ENCODE measurements at regions not wholly inside any gene's neighbourhood (a gene's known extent, or its start where the extent isn't known, plus 50 kb on each side); places are given as distances from the start of the nearest gene placed in this dataset.

GRCh38 chr14:98243332-98243731 is 1028.7 kb downstream of the BCL11B start:
- Histone ChIP-seq H3K4me3 (ENCODE audit: low read length in 3 of 3) (no peak overlapping the region), H3K36me3 (ENCODE audit: control insufficient read depth in 3 of 3, insufficient read depth in 3 of 3, low read length in 3 of 3) (no peaks in the 10 kb centered on the region), H3K9ac (ENCODE audit: low read depth in 1 of 3, low read length in 3 of 3) (no peak overlapping the region), H3K27me3 (ENCODE audit: control insufficient read depth in 3 of 3, insufficient read depth in 3 of 3, low read length in 3 of 3) (peaks cover 0 to 15% (median 0%) of the 10 kb centered on the region in 3 donors), H3K4me1 (ENCODE audit: control insufficient read depth in 3 of 3, insufficient read depth in 3 of 3, low read length in 3 of 3) (no peaks in the 10 kb centered on the region), H3K9me3 (ENCODE audit: control insufficient read depth in 3 of 3, low read length in 3 of 3) (no peaks in the 10 kb centered on the region), H3K27ac (ENCODE audit: low read depth, low read length) (no peak overlapping the region)

- H3K27ac ChIP-seq (ENCODE audit: low read depth, low read length): no peak overlapping the region
- H3K27me3 ChIP-seq (ENCODE audit: control insufficient read depth in 3 of 3, insufficient read depth in 3 of 3, low read length in 3 of 3): peaks cover 0 to 15% (median 0%) of the 10 kb centered on the region in 3 donors
- H3K4me3 ChIP-seq (ENCODE audit: low read length in 3 of 3): no peak overlapping the region
- H3K36me3 ChIP-seq (ENCODE audit: control insufficient read depth in 3 of 3, insufficient read depth in 3 of 3, low read length in 3 of 3): no peaks in the 10 kb centered on the region
- no peaks in the 10 kb centered on the region for H3K9me3 ChIP-seq (ENCODE audit: control insufficient read depth in 3 of 3, low read length in 3 of 3)
- no peaks in the 10 kb centered on the region for H3K4me1 ChIP-seq (ENCODE audit: control insufficient read depth in 3 of 3, insufficient read depth in 3 of 3, low read length in 3 of 3)
- no peak overlapping the region for H3K9ac ChIP-seq (ENCODE audit: low read depth in 1 of 3, low read length in 3 of 3)
These were observed 1027.6 kb downstream of the BCL11B start for GRCh38 chr14:98244162-98244948.

- no peak overlapping the region for H3K9ac ChIP-seq (ENCODE audit: low read depth in 1 of 3, low read length in 3 of 3)
- H3K4me1 ChIP-seq (ENCODE audit: control insufficient read depth in 3 of 3, insufficient read depth in 3 of 3, low read length in 3 of 3): no peaks in the 10 kb centered on the region
- peaks cover 0 to 13% (median 0%) of the 10 kb centered on the region in 3 donors for H3K27me3 ChIP-seq (ENCODE audit: control insufficient read depth in 3 of 3, insufficient read depth in 3 of 3, low read length in 3 of 3)
- H3K9me3 ChIP-seq (ENCODE audit: control insufficient read depth in 3 of 3, low read length in 3 of 3): no peaks in the 10 kb centered on the region
- no peak overlapping the region for H3K4me3 ChIP-seq (ENCODE audit: low read length in 3 of 3)
- H3K27ac ChIP-seq (ENCODE audit: low read depth, low read length): no peak overlapping the region
- H3K36me3 ChIP-seq (ENCODE audit: control insufficient read depth in 3 of 3, insufficient read depth in 3 of 3, low read length in 3 of 3): no peaks in the 10 kb centered on the region
These were observed 1026.9 kb downstream of the BCL11B start for GRCh38 chr14:98244966-98245569.

GRCh38 chr14:98249057-98249456 is 1022.9 kb downstream of the BCL11B start:
- no peaks in the 10 kb centered on the region for H3K36me3 ChIP-seq (ENCODE audit: control insufficient read depth in 3 of 3, insufficient read depth in 3 of 3, low read length in 3 of 3)
- H3K9me3 ChIP-seq (ENCODE audit: control insufficient read depth in 3 of 3, low read length in 3 of 3): no peaks in the 10 kb centered on the region
- H3K27me3 ChIP-seq (ENCODE audit: control insufficient read depth in 3 of 3, insufficient read depth in 3 of 3, low read length in 3 of 3): peaks cover 0 to 5% (median 3%) of the 10 kb centered on the region in 3 donors
- H3K27ac ChIP-seq (ENCODE audit: low read depth, low read length): no peak overlapping the region
- no peak overlapping the region for H3K9ac ChIP-seq (ENCODE audit: low read depth in 1 of 3, low read length in 3 of 3)
- no peak overlapping the region for H3K4me3 ChIP-seq (ENCODE audit: low read length in 3 of 3)
- no peaks in the 10 kb centered on the region for H3K4me1 ChIP-seq (ENCODE audit: control insufficient read depth in 3 of 3, insufficient read depth in 3 of 3, low read length in 3 of 3)

GRCh38 chr14:98249476-98249875 is 1022.5 kb downstream of the BCL11B start:
- Histone ChIP-seq H3K36me3 (ENCODE audit: control insufficient read depth in 3 of 3, insufficient read depth in 3 of 3, low read length in 3 of 3) (no peaks in the 10 kb centered on the region), H3K4me1 (ENCODE audit: control insufficient read depth in 3 of 3, insufficient read depth in 3 of 3, low read length in 3 of 3) (no peaks in the 10 kb centered on the region), H3K27me3 (ENCODE audit: control insufficient read depth in 3 of 3, insufficient read depth in 3 of 3, low read length in 3 of 3) (peaks cover 0 to 5% (median 3%) of the 10 kb centered on the region in 3 donors), H3K27ac (ENCODE audit: low read depth, low read length) (no peak overlapping the region), H3K9ac (ENCODE audit: low read depth in 1 of 3, low read length in 3 of 3) (no peak overlapping the region), H3K9me3 (ENCODE audit: control insufficient read depth in 3 of 3, low read length in 3 of 3) (no peaks in the 10 kb centered on the region), H3K4me3 (ENCODE audit: low read length in 3 of 3) (no peak overlapping the region)

GRCh38 chr14:98252820-98253219 is 1019.2 kb downstream of the BCL11B start:
- Histone ChIP-seq H3K36me3 (ENCODE audit: control insufficient read depth in 3 of 3, insufficient read depth in 3 of 3, low read length in 3 of 3) (no peaks in the 10 kb centered on the region), H3K9me3 (ENCODE audit: control insufficient read depth in 3 of 3, low read length in 3 of 3) (no peaks in the 10 kb centered on the region), H3K27me3 (ENCODE audit: control insufficient read depth in 3 of 3, insufficient read depth in 3 of 3, low read length in 3 of 3) (peaks cover 0 to 3% (median 0%) of the 10 kb centered on the region in 3 donors), H3K9ac (ENCODE audit: low read depth in 1 of 3, low read length in 3 of 3) (no peak overlapping the region), H3K4me1 (ENCODE audit: control insufficient read depth in 3 of 3, insufficient read depth in 3 of 3, low read length in 3 of 3) (no peaks in the 10 kb centered on the region), H3K27ac (ENCODE audit: low read depth, low read length) (no peak overlapping the region), H3K4me3 (ENCODE audit: low read length in 3 of 3) (no peak overlapping the region)

GRCh38 chr14:98259881-98260280 is 1012.1 kb downstream of the BCL11B start:
- H3K9me3 ChIP-seq (ENCODE audit: control insufficient read depth in 3 of 3, low read length in 3 of 3): no peaks in the 10 kb centered on the region
- no peak overlapping the region for H3K4me3 ChIP-seq (ENCODE audit: low read length in 3 of 3)
- peaks cover 0 to 2% (median 0%) of the 10 kb centered on the region in 3 donors for H3K27me3 ChIP-seq (ENCODE audit: control insufficient read depth in 3 of 3, insufficient read depth in 3 of 3, low read length in 3 of 3)
- no peak overlapping the region for H3K27ac ChIP-seq (ENCODE audit: low read depth, low read length)
- H3K36me3 ChIP-seq (ENCODE audit: control insufficient read depth in 3 of 3, insufficient read depth in 3 of 3, low read length in 3 of 3): no peaks in the 10 kb centered on the region
- H3K4me1 ChIP-seq (ENCODE audit: control insufficient read depth in 3 of 3, insufficient read depth in 3 of 3, low read length in 3 of 3): no peaks in the 10 kb centered on the region
- H3K9ac ChIP-seq (ENCODE audit: low read depth in 1 of 3, low read length in 3 of 3): no peak overlapping the region

GRCh38 chr14:98262566-98262965 is 1009.4 kb downstream of the BCL11B start:
- Histone ChIP-seq H3K36me3 (ENCODE audit: control insufficient read depth in 3 of 3, insufficient read depth in 3 of 3, low read length in 3 of 3) (no peaks in the 10 kb centered on the region), H3K4me3 (ENCODE audit: low read length in 3 of 3) (no peak overlapping the region)

GRCh38 chr14:98269533-98269932 is 1002.5 kb downstream of the BCL11B start:
- H3K27me3 ChIP-seq (ENCODE audit: control insufficient read depth in 3 of 3, insufficient read depth in 3 of 3, low read length in 3 of 3): peaks cover 0 to 3% (median 0%) of the 10 kb centered on the region in 3 donors
- no peaks in the 10 kb centered on the region for H3K4me1 ChIP-seq (ENCODE audit: control insufficient read depth in 3 of 3, insufficient read depth in 3 of 3, low read length in 3 of 3)
- H3K9ac ChIP-seq (ENCODE audit: low read depth in 1 of 3, low read length in 3 of 3): no peak overlapping the region
- no peaks in the 10 kb centered on the region for H3K36me3 ChIP-seq (ENCODE audit: control insufficient read depth in 3 of 3, insufficient read depth in 3 of 3, low read length in 3 of 3)
- no peak overlapping the region for H3K27ac ChIP-seq (ENCODE audit: low read depth, low read length)
- no peak overlapping the region for H3K4me3 ChIP-seq (ENCODE audit: low read length in 3 of 3)
- H3K9me3 ChIP-seq (ENCODE audit: control insufficient read depth in 3 of 3, low read length in 3 of 3): no peaks in the 10 kb centered on the region

More at GRCh38 chr14:98262566-98262965, 1009.4 kb downstream of the BCL11B start:
- H3K27me3 ChIP-seq (ENCODE audit: control insufficient read depth in 3 of 3, insufficient read depth in 3 of 3, low read length in 3 of 3): peaks cover 0 to 5% (median 0%) of the 10 kb centered on the region in 3 donors
- no peaks in the 10 kb centered on the region for H3K4me1 ChIP-seq (ENCODE audit: control insufficient read depth in 3 of 3, insufficient read depth in 3 of 3, low read length in 3 of 3)
- no peak overlapping the region for H3K9ac ChIP-seq (ENCODE audit: low read depth in 1 of 3, low read length in 3 of 3)
- H3K27ac ChIP-seq (ENCODE audit: low read depth, low read length): no peak overlapping the region
- H3K9me3 ChIP-seq (ENCODE audit: control insufficient read depth in 3 of 3, low read length in 3 of 3): no peaks in the 10 kb centered on the region

GRCh38 chr14:98270201-98270600 is 1001.8 kb downstream of the BCL11B start:
- Histone ChIP-seq H3K27ac (ENCODE audit: low read depth, low read length) (no peak overlapping the region), H3K4me3 (ENCODE audit: low read length in 3 of 3) (no peak overlapping the region), H3K4me1 (ENCODE audit: control insufficient read depth in 3 of 3, insufficient read depth in 3 of 3, low read length in 3 of 3) (no peaks in the 10 kb centered on the region), H3K9ac (ENCODE audit: low read depth in 1 of 3, low read length in 3 of 3) (no peak overlapping the region), H3K27me3 (ENCODE audit: control insufficient read depth in 3 of 3, insufficient read depth in 3 of 3, low read length in 3 of 3) (peaks cover 0 to under 1% (median 0%) of the 10 kb centered on the region in 3 donors), H3K9me3 (ENCODE audit: control insufficient read depth in 3 of 3, low read length in 3 of 3) (no peaks in the 10 kb centered on the region), H3K36me3 (ENCODE audit: control insufficient read depth in 3 of 3, insufficient read depth in 3 of 3, low read length in 3 of 3) (no peaks in the 10 kb centered on the region)

All from skeletal muscle tissue (tissue), 3 donors.